Type B pancreatic cell (in vitro differentiated cells): ENCODE measurements at regions not wholly inside any gene's neighbourhood (a gene's known extent, or its start where the extent isn't known, plus 50 kb on each side); places are given as distances from the start of the nearest gene placed in this dataset.
"Not testable (repeated sequence)": the region's sequence is repeated elsewhere in the genome, so short reads cannot be mapped to it uniquely, and the experiment has no call there.

Source experiments
- DNase-seq: peaks from one replicate; pipeline ENCODE4 v3.0.0; 2021; ENCODE audit warnings: mixed read lengths; ENCODE audit not compliant: unreplicated experiment; ENCODE audit errors: extremely low spot score
- H3K27ac Mint-ChIP-seq: 2 replicates; pipeline ENCODE4 v1.8.0; 2021; ENCODE audit warnings: mild to moderate bottlenecking, mixed read lengths
- H3K27me3 Mint-ChIP-seq: 2 replicates; pipeline ENCODE4 v1.8.0; 2021; ENCODE audit warnings: mixed read lengths
- H3K36me3 Mint-ChIP-seq: 2 replicates; pipeline ENCODE4 v1.8.0; 2021; ENCODE audit warnings: mixed read lengths
- H3K4me1 Mint-ChIP-seq: one replicate; pipeline ENCODE4 v1.8.0; 2021; ENCODE audit warnings: mixed read lengths; ENCODE audit not compliant: unreplicated experiment
- H3K4me3 Mint-ChIP-seq: 2 replicates; pipeline ENCODE4 v1.8.0; 2021; ENCODE audit warnings: mild to moderate bottlenecking, mixed read lengths
- H3K9me3 Mint-ChIP-seq: 2 replicates; pipeline ENCODE4 v1.8.0; 2021; ENCODE audit warnings: mixed read lengths
- TF ChIP-seq, protein P1 (sequence below): fragments of 200-600 bp; sonication (generic); conservative IDR thresholded peaks from 2 replicates; pipeline ENCODE4 v1.5.0; 2021; ENCODE audit warnings: antibody characterized with exemption, mild to moderate bottlenecking

DNA sequence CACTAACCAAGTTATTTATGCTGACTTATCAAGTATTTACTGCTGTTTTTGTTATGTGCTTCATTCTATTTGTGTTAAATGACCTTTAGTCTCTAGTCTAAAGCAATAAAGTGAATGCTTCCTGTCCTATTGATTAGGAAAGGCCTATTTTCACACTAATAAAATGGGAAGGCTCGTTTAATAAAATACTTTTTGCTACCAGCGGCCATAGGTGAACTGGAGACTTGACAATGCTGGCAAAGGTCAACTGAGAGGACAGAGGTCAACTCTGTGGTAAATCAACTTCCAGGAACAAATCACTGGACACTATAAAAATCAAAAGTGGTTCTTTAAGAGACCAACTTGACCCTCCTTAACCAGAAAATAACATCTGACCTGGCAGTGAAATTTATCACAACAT is 634.3 kb downstream of the ISL1 start:
- DNase-seq = no peak
- H3K27me3 Mint-ChIP-seq = no peaks in the 10 kb centered on the region
- no peaks in the 10 kb centered on the region for H3K9me3 Mint-ChIP-seq
- H3K36me3 Mint-ChIP-seq = no peaks in the 10 kb centered on the region
- no peak overlapping the region for H3K4me3 Mint-ChIP-seq
- TF ChIP-seq, protein P1, sequence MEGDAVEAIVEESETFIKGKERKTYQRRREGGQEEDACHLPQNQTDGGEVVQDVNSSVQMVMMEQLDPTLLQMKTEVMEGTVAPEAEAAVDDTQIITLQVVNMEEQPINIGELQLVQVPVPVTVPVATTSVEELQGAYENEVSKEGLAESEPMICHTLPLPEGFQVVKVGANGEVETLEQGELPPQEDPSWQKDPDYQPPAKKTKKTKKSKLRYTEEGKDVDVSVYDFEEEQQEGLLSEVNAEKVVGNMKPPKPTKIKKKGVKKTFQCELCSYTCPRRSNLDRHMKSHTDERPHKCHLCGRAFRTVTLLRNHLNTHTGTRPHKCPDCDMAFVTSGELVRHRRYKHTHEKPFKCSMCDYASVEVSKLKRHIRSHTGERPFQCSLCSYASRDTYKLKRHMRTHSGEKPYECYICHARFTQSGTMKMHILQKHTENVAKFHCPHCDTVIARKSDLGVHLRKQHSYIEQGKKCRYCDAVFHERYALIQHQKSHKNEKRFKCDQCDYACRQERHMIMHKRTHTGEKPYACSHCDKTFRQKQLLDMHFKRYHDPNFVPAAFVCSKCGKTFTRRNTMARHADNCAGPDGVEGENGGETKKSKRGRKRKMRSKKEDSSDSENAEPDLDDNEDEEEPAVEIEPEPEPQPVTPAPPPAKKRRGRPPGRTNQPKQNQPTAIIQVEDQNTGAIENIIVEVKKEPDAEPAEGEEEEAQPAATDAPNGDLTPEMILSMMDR = no peak
- H3K27ac Mint-ChIP-seq = no peak overlapping the region
- no peaks in the 10 kb centered on the region for H3K4me1 Mint-ChIP-seq

DNA sequence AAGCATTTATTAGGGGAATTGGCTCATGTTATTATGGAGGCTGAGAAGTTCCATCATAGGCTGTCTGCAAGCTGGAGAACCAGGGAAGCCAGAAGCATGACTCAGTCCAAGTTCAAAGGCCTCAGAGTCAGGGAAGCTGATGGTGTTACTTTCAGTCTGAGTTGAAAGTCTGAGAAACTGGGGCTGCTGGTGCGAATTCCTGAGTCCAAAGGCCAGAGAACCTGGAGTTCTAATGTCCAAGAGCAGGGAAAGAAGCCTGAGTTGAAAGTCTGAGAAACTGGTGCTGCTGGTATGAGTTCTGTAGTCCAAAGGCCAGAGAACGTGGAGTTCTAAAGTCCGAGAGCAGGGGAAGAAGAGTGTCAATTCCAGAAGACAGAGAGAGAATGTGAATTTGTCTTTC is 641.1 kb downstream of the ISL1 start:
- TF ChIP-seq, protein P1 = no peak
- no peak overlapping the region for H3K4me3 Mint-ChIP-seq

DNA sequence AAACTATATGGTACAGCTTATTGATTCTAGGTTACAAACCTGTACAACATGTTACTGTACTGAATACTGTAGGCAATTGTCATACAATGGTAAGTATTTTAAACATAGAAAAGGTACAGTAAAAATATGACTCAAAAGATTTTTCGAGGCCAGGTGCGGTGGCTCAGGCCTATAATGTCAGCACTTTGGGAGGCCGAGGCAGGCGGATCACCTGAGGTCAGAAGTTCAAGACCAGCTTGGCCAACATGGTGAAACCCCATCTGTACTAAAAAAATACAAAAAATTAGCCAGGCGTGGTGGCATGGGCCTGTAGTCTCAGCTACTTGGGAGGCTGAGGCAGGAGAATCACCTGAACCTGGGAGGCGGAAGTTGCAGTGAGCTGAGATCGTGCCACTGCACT is 646.6 kb downstream of the ISL1 start:
- H3K9me3 Mint-ChIP-seq = not testable (repeated sequence)

More for the DNA sequence above, 641.1 kb downstream of the ISL1 start:
- no peak for DNase-seq
- Mint-ChIP-seq H3K36me3 (no peaks in the 10 kb centered on the region), H3K27me3 (no peaks in the 10 kb centered on the region), H3K27ac (no peak overlapping the region), H3K9me3 (peaks cover 4% of the 10 kb centered on the region), H3K4me1 (no peaks in the 10 kb centered on the region)

DNA sequence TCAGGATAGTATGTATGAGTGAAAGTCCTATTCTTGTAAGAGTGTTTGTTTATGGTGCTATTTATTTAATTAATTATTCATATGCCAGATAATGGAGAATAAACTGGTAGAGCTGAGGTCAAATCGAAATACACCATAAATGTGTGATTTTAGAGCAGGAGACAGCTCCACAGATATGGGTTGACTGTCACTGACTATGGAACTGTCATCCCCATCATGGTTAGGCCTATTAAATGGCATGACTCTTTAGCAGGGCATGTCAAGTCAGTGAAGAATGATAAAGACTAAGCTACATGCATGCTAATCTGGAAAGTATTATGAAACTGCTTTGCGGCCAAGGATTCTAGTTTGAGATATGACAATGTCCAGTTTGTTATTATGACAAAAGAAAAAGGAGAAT is 658.6 kb downstream of the ISL1 start:
- no peak overlapping the region for H3K27ac Mint-ChIP-seq
- H3K9me3 Mint-ChIP-seq = no peaks in the 10 kb centered on the region
- H3K36me3 Mint-ChIP-seq = no peaks in the 10 kb centered on the region
- H3K4me3 Mint-ChIP-seq = no peak overlapping the region
- no peak for DNase-seq
- H3K27me3 Mint-ChIP-seq = no peaks in the 10 kb centered on the region
- peaks cover 5% of the 10 kb centered on the region for H3K4me1 Mint-ChIP-seq
- TF ChIP-seq, protein P1 = no peak

More for the DNA sequence above, 646.6 kb downstream of the ISL1 start:
- H3K4me3 Mint-ChIP-seq, H3K27me3 Mint-ChIP-seq, DNase-seq, H3K27ac Mint-ChIP-seq, H3K4me1 Mint-ChIP-seq, H3K36me3 Mint-ChIP-seq: not testable (repeated sequence)

DNA sequence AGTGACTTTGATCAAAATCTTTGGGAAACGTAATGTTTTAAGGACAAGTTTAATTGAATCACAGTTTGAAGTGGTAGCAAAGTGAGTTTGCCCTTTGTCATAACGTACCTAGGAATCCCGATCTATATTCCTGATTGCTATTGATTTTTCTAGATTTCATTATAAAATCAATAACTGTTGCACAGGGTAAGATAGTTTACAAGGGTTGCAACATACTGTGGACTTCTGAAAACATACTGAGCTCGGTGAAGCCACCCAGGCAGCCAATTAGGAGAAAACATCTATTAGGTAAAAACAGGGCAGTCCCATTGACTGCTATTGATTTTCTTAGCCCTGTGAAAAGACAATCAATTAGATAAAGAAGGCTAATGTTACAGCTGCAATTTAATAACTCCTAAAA is 659.9 kb downstream of the ISL1 start:
- H3K4me3 Mint-ChIP-seq = no peak overlapping the region
- H3K27ac Mint-ChIP-seq = no peak overlapping the region
- TF ChIP-seq, protein P1 = no peak
- no peaks in the 10 kb centered on the region for H3K36me3 Mint-ChIP-seq
- H3K27me3 Mint-ChIP-seq = no peaks in the 10 kb centered on the region
- H3K9me3 Mint-ChIP-seq = no peaks in the 10 kb centered on the region
- no peak for DNase-seq
- H3K4me1 Mint-ChIP-seq = peaks cover 5% of the 10 kb centered on the region

DNA sequence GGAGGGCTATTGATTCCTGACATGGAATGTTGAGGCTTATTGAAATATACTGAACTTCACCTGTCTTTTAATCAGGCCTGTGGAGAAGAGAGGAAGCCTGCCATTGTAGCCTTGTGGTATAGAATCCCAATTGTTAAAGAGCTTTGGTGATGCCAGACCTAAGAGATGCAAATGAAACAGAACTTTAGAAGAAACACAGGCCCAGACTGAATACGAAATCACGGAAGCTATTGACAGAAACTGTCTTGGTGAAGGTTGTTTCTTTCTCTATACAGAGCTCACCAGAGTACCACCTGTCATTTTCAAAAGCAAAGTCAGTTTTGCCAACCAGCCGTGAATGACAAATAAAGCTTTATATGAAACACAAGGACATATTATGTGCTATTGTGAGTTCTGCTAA is 660.3 kb downstream of the ISL1 start:
- H3K4me3 Mint-ChIP-seq = no peak overlapping the region
- no peaks in the 10 kb centered on the region for H3K27me3 Mint-ChIP-seq
- TF ChIP-seq, protein P1 = no peak
- H3K27ac Mint-ChIP-seq = no peak overlapping the region
- H3K9me3 Mint-ChIP-seq = no peaks in the 10 kb centered on the region
- DNase-seq = no peak
- H3K4me1 Mint-ChIP-seq = peaks cover 5% of the 10 kb centered on the region
- no peaks in the 10 kb centered on the region for H3K36me3 Mint-ChIP-seq
